ENCODE measurements at regions not wholly inside any gene's neighbourhood (a gene's known extent, or its start where the extent isn't known, plus 50 kb on each side); places are given as distances from the start of the nearest gene placed in this dataset.

GRCh38 chr10:22765660-22766547 is 51.5 kb upstream of the PIP4K2A start:
- no peak for DNase-seq

DNA sequence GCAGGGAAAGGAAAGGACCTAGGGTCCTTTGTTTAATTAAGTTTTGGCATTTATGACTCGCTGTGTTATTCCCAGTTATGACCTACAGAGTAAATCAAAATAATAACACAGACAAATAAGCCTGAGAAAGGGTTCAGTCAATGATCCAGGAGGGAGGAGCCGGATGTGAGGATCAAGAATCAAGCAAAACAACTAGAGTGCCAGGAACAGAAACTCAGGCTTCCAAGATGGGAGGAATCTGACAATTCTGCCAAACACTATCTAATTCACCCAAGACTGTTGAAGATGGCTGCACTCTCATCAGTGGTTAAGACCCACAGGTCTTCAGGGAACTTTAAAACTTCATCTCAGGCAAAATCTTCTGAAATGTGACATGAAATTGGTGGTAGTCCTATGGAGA is 50.3 kb upstream of the PIP4K2A start:
- DNase-seq, result no peak

Data from islet precursor cell (in vitro differentiated cells).